NCI-H128 (cell line): ENCODE measurements at regions not wholly inside any gene's neighbourhood (a gene's known extent, or its start where the extent isn't known, plus 50 kb on each side); places are given as distances from the start of the nearest gene placed in this dataset.

Experiments used
- DNase-seq: peaks from one replicate; lab custom pipeline; 2025; ENCODE audit not compliant: unreplicated experiment; lab: John Stamatoyannopoulos, UW

DNA sequence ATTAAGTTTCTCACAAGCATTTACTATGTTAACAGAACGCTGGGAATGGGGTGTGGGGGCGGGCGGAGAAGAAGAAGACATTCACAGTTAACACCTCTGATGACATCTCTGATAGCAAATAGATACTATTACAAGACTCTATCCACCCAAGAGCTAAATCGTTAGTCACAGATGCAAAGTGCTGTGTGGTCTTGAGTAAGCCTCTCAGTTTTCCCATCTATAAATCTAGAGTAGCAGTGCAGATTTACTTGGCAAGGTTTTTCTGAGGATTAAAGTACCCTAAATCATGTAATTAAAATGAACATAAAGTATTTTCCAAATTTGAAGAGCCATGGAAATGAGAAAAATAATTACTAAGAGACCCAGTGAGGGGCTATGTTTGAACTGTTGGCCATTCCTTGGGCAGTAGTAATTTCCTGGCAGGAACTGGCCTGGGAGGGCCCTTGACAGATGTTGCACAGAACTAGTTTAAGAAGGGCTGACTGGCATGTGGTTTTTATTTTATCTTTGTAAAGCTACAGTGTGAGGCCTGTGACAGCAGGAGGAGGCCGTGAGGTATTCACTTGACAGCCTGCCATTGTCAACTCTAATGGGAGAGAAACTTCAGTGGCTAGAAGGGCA, 58.7 kb upstream of the APOBEC4 start:
- DNase-seq: no peak

DNA sequence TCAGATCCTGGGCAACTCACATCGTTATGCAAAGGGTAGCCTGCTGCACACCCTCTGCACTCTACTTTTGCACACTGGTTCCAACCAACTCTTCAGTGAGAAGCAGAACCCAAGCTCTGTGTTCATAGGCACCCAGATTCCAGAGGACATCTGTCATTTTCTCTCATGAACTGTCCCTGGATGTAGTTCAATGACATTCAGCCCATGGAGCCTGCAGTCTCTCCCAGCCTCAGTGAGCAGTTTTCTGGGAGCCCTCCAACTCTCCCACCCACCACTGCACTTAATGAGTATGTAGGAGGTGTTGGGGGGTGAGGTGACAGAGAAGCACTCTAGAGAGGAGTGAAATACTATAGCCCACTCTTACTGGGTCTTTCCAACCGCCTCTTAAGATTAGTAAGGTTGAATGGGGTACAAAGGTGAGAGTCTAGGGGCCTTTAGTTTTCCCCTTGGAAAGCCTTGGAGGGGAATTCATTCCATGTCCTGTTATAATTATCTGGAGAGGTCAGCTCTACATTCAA, 58.1 kb upstream of the APOBEC4 start:
- DNase-seq: no peak

DNA sequence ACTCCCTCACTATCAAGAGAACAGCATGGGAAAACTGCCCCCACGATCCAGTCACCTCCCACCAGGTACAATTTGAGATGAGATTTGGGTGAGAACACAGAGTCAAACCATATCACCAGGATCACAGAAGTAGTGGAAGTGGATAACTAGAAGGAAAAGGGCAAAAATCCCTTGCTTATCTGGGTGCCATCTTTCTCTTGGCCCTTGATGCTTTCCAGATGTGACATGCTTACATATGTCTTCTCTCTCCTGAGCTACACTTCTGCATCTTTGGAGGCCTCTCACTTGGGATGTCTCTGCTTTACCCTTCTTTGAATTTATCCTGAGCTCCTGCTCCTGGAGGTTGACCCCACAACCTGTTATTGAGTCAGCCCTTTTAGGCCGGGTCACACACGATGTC, 57.6 kb upstream of the APOBEC4 start:
- DNase-seq: no peak

DNA sequence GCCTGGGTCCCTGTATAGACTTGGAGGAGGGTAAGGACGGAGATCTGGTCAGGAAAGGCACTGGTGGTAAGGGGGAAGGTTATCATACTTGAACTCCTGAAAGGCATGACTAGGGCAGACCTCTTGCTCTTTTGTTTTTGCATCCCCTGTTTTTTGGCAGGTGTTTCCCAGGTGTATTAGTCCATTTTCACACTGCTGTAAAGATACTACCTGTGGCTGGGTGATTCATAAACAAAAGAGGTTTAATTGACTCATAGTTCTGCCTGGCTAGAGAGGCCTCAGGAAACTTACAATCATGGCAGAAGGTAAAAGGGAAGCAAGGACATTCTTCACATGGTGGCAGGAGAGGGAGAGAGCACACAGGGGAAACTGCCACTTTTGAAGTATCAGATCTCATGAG, 57.2 kb upstream of the APOBEC4 start:
- no peak for DNase-seq

GRCh38 chr1:183704131-183704530, 51.0 kb upstream of the APOBEC4 start:
- no peak for DNase-seq
